ENCODE measurements at regions not wholly inside any gene's neighbourhood (a gene's known extent, or its start where the extent isn't known, plus 50 kb on each side); places are given as distances from the start of the nearest gene placed in this dataset.

DNA sequence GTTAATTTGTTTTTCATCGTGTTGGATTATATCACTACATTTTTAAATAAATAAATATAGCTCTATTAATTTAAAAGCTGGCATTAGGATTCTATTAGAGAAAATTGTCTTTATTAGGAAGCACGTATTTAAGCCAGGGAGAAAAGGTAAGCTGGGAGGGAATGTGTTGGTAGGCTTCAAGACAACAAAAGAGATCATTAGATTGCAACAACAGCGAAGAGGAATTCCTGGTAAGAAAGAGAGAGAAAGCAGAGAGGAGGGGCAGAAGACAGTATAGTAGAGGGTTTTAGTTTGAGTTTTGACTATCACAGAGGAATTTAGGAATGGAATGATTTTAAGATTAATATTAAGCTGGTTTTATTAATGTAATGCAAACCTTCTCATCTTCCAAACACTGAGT lies 613.6 kb upstream of the USP15 start:
- DNase-seq, result no peak
- WGBS (ENCODE audit: insufficient coverage, low lambda C conversion rate), result 85% methylated on average over 2 of the region's 3 CpGs
- no peaks in the 10 kb centered on the region for H3K27me3 ChIP-seq (ENCODE audit: control insufficient read depth, insufficient read depth, low read length)
- no peaks in the 10 kb centered on the region for H3K36me3 ChIP-seq (ENCODE audit: control insufficient read depth, insufficient read depth, low read length)
- no peak overlapping the region for H3K27ac ChIP-seq (ENCODE audit: low read length)
- no peaks in the 10 kb centered on the region for H3K4me1 ChIP-seq (ENCODE audit: control insufficient read depth, insufficient read depth, low read length)
- no peak overlapping the region for H3K4me3 ChIP-seq (ENCODE audit: low read length)
- no peaks in the 10 kb centered on the region for H3K9me3 ChIP-seq (ENCODE audit: control insufficient read depth, low read depth, low read length)

DNA sequence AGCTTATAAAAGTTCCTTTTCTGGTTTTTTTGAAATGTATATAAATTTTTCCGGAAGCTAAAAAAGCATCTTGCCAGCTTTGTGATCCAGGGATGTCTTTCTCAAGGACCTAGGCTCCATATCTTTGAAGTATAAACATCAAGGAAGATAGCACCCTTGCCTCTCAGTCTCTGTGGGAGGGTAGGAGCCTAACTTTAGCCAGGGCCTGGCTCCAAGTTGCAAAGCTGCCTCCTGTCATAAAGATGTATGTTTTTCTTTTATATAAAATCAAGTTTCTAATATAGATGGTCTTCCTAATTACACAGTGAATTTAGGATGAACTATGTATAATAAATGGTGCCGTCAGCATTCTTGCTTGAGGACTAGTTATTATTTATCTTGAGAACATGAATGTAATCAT lies 612.6 kb upstream of the USP15 start:
- Histone ChIP-seq H3K9me3 (ENCODE audit: control insufficient read depth, low read depth, low read length) (no peaks in the 10 kb centered on the region), H3K36me3 (ENCODE audit: control insufficient read depth, insufficient read depth, low read length) (no peaks in the 10 kb centered on the region), H3K27me3 (ENCODE audit: control insufficient read depth, insufficient read depth, low read length) (no peaks in the 10 kb centered on the region), H3K4me3 (ENCODE audit: low read length) (no peak overlapping the region), H3K27ac (ENCODE audit: low read length) (no peak overlapping the region), H3K4me1 (ENCODE audit: control insufficient read depth, insufficient read depth, low read length) (no peaks in the 10 kb centered on the region)
- no peak for DNase-seq
- WGBS (ENCODE audit: insufficient coverage, low lambda C conversion rate), result 100% methylated on average over 2 of the region's 2 CpGs

DNA sequence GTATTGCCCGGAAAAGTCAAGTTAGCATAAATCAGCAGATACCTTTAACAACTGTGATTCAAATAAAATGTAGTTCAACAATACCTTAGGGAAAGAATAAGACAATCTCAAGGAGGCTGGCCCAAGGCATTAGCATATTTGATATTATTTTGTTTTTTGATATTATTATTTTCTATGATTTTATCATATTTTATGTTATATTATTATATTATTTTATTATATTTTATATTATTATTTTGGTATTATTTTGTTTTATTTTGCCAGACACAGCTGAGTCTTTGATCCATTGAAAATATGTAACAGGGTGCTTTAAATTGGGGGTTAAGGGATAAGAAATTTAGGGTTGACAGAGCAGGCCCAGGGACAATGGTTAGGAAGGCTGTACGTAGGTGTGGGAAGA lies 607.9 kb upstream of the USP15 start:
- Histone ChIP-seq H3K36me3 (ENCODE audit: control insufficient read depth, insufficient read depth, low read length) (no peaks in the 10 kb centered on the region), H3K9me3 (ENCODE audit: control insufficient read depth, low read depth, low read length) (no peaks in the 10 kb centered on the region), H3K4me3 (ENCODE audit: low read length) (no peak overlapping the region), H3K27me3 (ENCODE audit: control insufficient read depth, insufficient read depth, low read length) (no peaks in the 10 kb centered on the region), H3K27ac (ENCODE audit: low read length) (no peak overlapping the region), H3K4me1 (ENCODE audit: control insufficient read depth, insufficient read depth, low read length) (no peaks in the 10 kb centered on the region)
- DNase-seq, result no peak
- WGBS (ENCODE audit: insufficient coverage, low lambda C conversion rate), result no CpG with 5 or more reads among the region's 2 CpGs

DNA sequence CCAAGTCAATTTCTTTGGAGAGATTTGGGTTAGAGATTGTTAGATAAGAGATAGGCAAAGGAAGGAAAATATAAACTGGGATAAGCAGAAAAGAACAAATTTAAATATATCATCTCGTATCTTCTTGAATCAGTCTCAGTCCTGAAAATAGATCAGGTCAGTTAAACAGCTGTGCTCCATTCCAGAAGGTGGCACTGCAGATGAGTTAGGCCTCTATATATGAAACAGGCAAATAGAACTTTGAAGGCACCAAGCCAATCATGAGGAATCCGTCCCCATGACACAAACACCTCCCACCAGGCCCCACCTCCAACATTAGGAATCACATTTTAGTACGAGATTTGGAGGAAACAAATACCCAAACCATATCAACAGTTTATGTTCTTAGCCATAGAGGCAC lies 605.5 kb upstream of the USP15 start:
- no peaks in the 10 kb centered on the region for H3K27me3 ChIP-seq (ENCODE audit: control insufficient read depth, insufficient read depth, low read length)
- H3K36me3 ChIP-seq (ENCODE audit: control insufficient read depth, insufficient read depth, low read length), result no peaks in the 10 kb centered on the region
- WGBS (ENCODE audit: insufficient coverage, low lambda C conversion rate), result no CpG with 5 or more reads among the region's 3 CpGs
- DNase-seq, result no peak
- no peak overlapping the region for H3K27ac ChIP-seq (ENCODE audit: low read length)
- H3K4me1 ChIP-seq (ENCODE audit: control insufficient read depth, insufficient read depth, low read length), result no peaks in the 10 kb centered on the region
- no peaks in the 10 kb centered on the region for H3K9me3 ChIP-seq (ENCODE audit: control insufficient read depth, low read depth, low read length)
- no peak overlapping the region for H3K4me3 ChIP-seq (ENCODE audit: low read length)

DNA sequence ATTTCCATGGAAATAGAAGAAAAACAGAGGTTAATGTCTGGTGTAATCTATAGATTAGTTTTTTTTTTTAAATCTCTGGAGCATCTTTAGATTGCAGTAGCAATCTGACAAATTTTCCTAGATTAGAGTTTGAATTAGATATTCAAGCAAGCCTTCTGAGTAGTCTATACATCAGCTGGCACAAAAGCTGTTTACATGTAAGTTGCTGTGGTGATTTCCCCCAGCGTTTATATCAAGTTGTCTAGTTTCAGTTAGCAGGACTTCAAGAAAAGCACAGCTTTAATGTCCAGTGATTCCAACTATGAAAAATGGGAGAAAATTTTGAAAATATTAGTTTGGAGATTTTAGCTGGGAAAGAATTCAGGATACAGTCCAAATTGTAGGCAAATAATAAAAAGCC lies 605.0 kb upstream of the USP15 start:
- Histone ChIP-seq H3K9me3 (ENCODE audit: control insufficient read depth, low read depth, low read length) (no peaks in the 10 kb centered on the region), H3K36me3 (ENCODE audit: control insufficient read depth, insufficient read depth, low read length) (no peaks in the 10 kb centered on the region), H3K27me3 (ENCODE audit: control insufficient read depth, insufficient read depth, low read length) (no peaks in the 10 kb centered on the region), H3K4me1 (ENCODE audit: control insufficient read depth, insufficient read depth, low read length) (no peaks in the 10 kb centered on the region), H3K4me3 (ENCODE audit: low read length) (no peak overlapping the region), H3K27ac (ENCODE audit: low read length) (no peak overlapping the region)
- DNase-seq, result no peak
- WGBS (ENCODE audit: insufficient coverage, low lambda C conversion rate), result 60% methylated on average over 1 of the region's 1 CpG

DNA sequence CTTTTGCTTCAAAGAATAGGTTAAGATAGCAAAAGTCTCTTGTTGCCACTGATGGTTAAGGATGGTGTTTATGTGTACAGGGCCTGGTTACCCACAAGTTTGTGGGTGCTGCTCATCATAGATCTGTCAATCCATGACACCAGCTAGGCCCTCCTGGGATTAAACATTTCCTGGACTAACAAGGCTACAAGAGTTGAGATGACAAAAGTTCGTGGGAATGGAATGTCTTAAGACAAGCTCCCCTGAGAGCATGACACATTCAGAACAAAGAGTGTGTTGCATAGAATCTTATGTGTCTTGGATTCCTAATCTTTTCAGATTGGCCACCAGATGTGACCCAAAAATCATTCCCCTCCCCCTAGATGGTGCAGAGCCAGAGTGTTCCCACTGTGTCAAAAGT lies 592.5 kb upstream of the USP15 start:
- H3K27me3 ChIP-seq (ENCODE audit: control insufficient read depth, insufficient read depth, low read length), result no peaks in the 10 kb centered on the region
- H3K36me3 ChIP-seq (ENCODE audit: control insufficient read depth, insufficient read depth, low read length), result no peaks in the 10 kb centered on the region
- no peak for DNase-seq
- H3K4me3 ChIP-seq (ENCODE audit: low read length), result no peak overlapping the region
- H3K4me1 ChIP-seq (ENCODE audit: control insufficient read depth, insufficient read depth, low read length), result no peaks in the 10 kb centered on the region
- 80% methylated on average over 1 of the region's 1 CpG for WGBS (ENCODE audit: insufficient coverage, low lambda C conversion rate)
- peaks cover 4% of the 10 kb centered on the region for H3K9me3 ChIP-seq (ENCODE audit: control insufficient read depth, low read depth, low read length)
- H3K27ac ChIP-seq (ENCODE audit: low read length), result no peak overlapping the region

DNA sequence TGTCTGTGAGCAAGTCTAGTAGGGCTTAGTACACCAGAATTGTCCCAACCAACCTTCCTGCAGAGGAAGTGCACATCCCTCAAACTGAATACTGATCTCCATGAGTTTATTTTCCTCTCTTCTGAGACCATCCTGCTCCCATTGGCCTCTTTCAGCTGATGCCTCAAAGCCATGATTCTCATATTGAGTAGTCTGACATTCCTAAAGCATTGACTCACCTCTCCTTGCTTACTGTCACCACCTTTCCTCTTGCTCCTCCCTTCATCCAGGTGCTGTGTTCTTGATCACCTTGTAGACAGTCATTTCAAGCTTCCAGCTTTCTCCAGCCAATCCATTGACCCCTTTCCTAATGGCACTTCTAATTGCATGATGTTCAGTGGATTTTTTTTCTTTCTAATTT lies 583.7 kb upstream of the USP15 start:
- Histone ChIP-seq H3K4me1 (ENCODE audit: control insufficient read depth, insufficient read depth, low read length) (no peaks in the 10 kb centered on the region), H3K27me3 (ENCODE audit: control insufficient read depth, insufficient read depth, low read length) (no peaks in the 10 kb centered on the region), H3K27ac (ENCODE audit: low read length) (no peak overlapping the region), H3K36me3 (ENCODE audit: control insufficient read depth, insufficient read depth, low read length) (no peaks in the 10 kb centered on the region), H3K4me3 (ENCODE audit: low read length) (no peak overlapping the region), H3K9me3 (ENCODE audit: control insufficient read depth, low read depth, low read length) (peaks cover 3% of the 10 kb centered on the region)
- no peak for DNase-seq

DNA sequence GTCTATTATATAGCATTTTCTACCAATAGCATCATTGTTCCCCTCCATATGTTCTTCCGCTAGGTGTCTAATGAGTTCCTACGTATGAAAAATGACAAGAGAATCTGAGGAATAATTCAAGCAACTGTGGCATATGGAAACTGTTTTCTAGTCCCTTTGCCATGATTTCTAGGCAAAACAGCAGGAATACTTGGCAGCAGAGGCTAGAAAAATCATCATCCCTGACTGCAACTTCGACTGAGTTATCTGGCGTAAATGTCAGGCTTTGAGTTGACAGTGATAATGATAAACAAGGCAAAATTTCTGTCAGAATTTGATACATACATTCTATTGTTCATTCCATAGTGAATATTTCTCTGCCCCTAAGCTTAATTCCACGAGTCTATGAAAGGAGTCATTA lies 572.8 kb upstream of the USP15 start:
- WGBS (ENCODE audit: insufficient coverage, low lambda C conversion rate), result no CpG with 5 or more reads among the region's 5 CpGs
- Histone ChIP-seq H3K27me3 (ENCODE audit: control insufficient read depth, insufficient read depth, low read length) (no peaks in the 10 kb centered on the region), H3K4me3 (ENCODE audit: low read length) (no peak overlapping the region), H3K9me3 (ENCODE audit: control insufficient read depth, low read depth, low read length) (no peaks in the 10 kb centered on the region), H3K36me3 (ENCODE audit: control insufficient read depth, insufficient read depth, low read length) (no peaks in the 10 kb centered on the region), H3K4me1 (ENCODE audit: control insufficient read depth, insufficient read depth, low read length) (no peaks in the 10 kb centered on the region), H3K27ac (ENCODE audit: low read length) (no peak overlapping the region)
- DNase-seq, result no peak

DNA sequence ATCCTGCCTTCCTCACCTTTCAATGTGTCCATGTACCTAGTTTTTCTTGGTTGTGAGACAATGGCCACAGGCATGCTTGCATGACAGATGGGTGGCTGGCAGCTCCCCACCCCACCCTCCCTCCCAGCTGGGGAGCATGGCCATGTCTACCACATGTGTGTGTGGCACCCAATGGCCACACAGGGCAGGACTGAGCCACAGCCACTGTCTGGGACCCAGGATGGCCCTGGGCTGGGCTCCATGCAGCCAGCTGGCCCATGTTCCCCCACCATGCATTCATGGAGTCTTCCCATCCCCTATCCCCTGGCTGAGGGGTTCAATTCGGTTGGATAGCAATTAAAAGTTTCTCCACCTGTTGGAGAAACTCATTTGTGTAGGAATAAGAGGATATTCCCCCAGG lies 566.0 kb upstream of the USP15 start:
- DNase-seq, result no peak
- peaks cover 2% of the 10 kb centered on the region for H3K9me3 ChIP-seq (ENCODE audit: control insufficient read depth, low read depth, low read length)
- H3K27ac ChIP-seq (ENCODE audit: low read length), result no peak overlapping the region
- no CpG with 5 or more reads among the region's 1 CpG for WGBS (ENCODE audit: insufficient coverage, low lambda C conversion rate)
- no peak overlapping the region for H3K4me3 ChIP-seq (ENCODE audit: low read length)
- no peaks in the 10 kb centered on the region for H3K36me3 ChIP-seq (ENCODE audit: control insufficient read depth, insufficient read depth, low read length)
- H3K27me3 ChIP-seq (ENCODE audit: control insufficient read depth, insufficient read depth, low read length), result no peaks in the 10 kb centered on the region
- H3K4me1 ChIP-seq (ENCODE audit: control insufficient read depth, insufficient read depth, low read length), result no peaks in the 10 kb centered on the region

DNA sequence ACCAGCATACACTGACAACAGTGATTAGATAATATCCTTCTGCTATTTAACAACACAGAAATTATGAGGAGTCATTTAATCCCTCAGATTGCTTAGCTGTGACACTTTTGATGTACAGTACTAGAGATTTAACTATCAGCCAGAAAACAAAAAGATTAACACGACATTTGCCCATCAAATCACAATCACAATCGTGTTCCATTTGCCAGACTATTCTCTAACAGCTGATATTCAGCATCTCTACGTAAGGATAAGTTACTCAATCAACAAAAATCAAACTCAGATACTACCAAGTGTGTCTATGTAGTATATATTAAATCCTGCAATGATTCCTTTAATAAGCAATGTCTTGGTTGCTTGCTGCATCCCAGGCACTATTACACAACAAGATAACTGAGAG lies 558.7 kb upstream of the USP15 start:
- Histone ChIP-seq H3K9me3 (ENCODE audit: control insufficient read depth, low read depth, low read length) (no peaks in the 10 kb centered on the region), H3K4me3 (ENCODE audit: low read length) (no peak overlapping the region), H3K27me3 (ENCODE audit: control insufficient read depth, insufficient read depth, low read length) (no peaks in the 10 kb centered on the region), H3K36me3 (ENCODE audit: control insufficient read depth, insufficient read depth, low read length) (no peaks in the 10 kb centered on the region), H3K4me1 (ENCODE audit: control insufficient read depth, insufficient read depth, low read length) (no peaks in the 10 kb centered on the region), H3K27ac (ENCODE audit: low read length) (no peak overlapping the region)
- WGBS (ENCODE audit: insufficient coverage, low lambda C conversion rate), result 75% methylated on average over 2 of the region's 3 CpGs
- DNase-seq, result no peak

DNA sequence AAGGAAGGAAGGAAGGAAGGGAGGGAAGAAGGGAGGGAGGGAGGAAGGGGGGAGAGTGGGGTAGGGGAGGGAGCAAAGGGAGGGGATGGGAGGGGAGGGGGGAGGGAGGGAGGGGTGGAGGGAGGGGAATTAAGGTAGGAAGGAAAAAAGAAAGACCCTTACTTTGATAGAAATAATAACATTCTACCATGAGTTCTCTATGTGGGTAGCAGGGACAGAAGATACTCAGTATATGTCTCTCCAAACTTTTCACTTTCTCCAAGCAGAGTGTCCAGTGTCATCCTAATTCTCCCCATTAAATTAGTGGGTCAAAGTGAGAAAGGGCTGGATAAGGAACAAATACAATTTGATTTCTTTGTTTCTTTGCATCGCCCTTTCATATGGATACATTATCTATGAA lies 553.4 kb upstream of the USP15 start:
- Histone ChIP-seq H3K27ac (ENCODE audit: low read length) (no peak overlapping the region), H3K4me3 (ENCODE audit: low read length) (no peak overlapping the region), H3K27me3 (ENCODE audit: control insufficient read depth, insufficient read depth, low read length) (no peaks in the 10 kb centered on the region), H3K4me1 (ENCODE audit: control insufficient read depth, insufficient read depth, low read length) (no peaks in the 10 kb centered on the region), H3K36me3 (ENCODE audit: control insufficient read depth, insufficient read depth, low read length) (no peaks in the 10 kb centered on the region), H3K9me3 (ENCODE audit: control insufficient read depth, low read depth, low read length) (no peaks in the 10 kb centered on the region)
- DNase-seq, result no peak
- WGBS (ENCODE audit: insufficient coverage, low lambda C conversion rate), result no CpG with 5 or more reads among the region's 1 CpG
